ENCODE measurements at regions not wholly inside any gene's neighbourhood (a gene's known extent, or its start where the extent isn't known, plus 50 kb on each side); places are given as distances from the start of the nearest gene placed in this dataset.
"Not testable (repeated sequence)": the region's sequence is repeated elsewhere in the genome, so short reads cannot be mapped to it uniquely, and the experiment has no call there.

DNA sequence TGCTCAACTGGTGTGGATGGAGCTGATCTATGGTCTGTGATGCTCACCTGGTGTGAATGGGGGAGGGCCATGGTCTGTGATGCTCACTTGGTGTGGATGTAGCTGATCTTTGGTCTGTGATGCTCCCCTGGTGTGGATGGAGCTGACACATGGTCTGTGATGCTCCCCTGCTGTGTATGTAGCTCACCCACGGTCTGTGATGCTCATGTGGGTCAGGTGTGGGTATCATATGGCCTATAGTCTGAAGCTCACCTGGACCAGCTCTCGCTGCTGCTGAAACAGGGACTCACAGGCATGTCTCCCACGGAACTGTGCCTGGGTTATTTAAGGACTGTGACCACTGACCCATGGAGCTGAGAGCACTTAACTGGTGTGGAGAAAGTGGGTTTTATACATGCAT is 109.7 kb downstream of the CRLF2 start:
- no peak for DNase-seq

DNA sequence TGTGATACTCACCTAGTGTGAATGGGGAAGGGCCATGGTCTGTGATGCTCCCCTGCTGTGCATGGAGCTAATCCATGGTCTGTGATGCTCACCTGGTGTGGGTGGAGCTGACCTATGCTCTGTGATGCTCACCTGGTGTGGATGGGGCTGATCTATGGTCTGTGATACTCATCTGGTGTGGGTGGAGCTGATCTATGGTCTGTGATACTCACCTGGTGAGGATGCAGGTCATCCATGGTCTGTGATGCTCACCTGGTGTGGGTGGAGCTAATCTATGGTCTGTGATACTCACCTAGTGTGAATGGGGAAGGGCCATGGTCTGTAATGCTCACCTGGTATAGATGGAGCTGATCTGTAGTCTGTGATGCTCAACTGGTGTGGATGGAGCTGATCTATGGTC is 110.2 kb downstream of the CRLF2 start:
- not testable (repeated sequence) for DNase-seq

DNA sequence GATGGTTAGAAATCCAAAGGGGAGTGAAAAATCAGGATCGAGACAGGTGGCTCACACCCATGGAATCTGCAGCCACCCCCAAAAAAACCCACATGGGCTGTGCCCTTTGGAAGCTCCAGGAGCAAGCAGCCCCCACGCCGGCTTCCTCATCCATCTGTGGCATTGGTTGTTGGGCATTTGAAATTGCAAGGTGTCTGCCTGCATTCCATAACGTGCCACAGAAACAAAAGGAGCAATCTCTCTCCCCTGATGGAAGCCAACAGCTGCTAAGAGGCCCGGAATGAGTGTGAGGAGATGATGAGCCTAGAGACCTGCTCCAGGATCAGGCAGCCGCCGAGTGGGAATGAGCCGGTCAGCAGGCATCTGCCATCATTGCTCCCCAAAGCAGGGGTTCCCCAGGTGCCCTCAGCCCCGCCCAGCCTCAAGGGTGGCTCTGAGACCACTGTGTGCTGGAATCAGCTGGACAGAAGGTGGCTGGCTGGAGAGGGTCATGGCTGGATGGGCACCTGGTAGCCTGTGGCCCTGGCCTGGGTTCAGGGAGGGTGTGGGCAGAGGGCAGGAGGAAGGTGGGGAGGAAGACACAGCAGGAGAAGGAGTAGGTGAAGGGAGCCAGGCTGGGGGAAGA is 113.2 kb downstream of the CRLF2 start:
- no peak for DNase-seq

DNA sequence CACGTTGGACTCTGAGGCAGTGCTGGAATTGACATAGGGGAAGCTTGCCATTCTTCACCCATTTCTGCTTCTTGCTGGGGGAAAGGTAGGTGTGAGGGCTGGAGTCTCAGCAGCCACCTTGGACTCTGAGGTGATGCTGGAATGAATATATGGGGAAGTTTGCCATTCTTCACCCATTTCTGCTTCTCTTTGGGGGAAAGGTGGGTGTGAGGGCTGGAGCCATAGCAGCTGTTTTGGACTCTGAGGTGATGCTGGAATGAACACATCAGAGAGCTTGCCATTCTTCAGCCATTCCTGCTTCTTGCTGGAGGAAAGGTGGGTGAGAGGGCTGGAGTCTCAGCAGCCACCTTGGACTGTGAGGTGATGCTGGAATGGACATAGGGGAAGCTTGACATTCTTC is 115.1 kb downstream of the CRLF2 start:
- no peak for DNase-seq

DNA sequence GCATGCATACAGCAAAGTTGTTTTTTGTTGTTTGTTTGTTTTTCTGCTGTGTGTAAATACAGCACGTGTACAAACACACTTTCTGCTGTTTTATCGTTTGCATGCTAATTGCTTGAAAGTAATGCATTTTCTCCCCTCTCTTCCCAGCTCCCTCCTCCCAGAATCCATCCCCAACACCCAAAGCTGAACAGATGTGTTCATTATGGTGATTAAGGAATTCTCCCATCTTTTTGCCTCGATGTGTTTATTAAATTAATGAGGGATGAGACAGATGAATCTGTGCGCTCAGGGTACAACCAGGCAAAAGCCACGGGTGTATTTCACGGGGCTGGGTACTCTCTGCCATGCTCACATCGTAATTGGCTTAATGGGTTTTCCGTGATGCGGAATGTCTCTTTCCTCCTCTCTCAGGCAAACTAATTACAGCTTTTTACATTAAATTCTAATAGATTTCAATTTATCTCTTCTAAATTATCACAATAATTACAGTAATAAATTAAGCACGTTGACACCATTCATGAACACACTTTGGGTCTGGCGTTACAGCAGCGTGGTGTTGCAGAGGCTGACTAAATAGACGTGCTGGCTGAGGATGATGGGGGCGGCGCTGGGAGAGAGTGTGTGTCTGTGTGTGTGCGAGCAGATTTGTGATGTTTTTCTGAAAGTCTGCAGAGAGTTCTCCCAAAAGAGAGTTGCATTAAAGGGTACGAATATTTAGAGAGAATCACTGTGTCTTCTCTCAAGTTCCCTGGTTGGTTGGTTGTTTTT is 117.7 kb downstream of the CRLF2 start:
- no peak for DNase-seq

DNA sequence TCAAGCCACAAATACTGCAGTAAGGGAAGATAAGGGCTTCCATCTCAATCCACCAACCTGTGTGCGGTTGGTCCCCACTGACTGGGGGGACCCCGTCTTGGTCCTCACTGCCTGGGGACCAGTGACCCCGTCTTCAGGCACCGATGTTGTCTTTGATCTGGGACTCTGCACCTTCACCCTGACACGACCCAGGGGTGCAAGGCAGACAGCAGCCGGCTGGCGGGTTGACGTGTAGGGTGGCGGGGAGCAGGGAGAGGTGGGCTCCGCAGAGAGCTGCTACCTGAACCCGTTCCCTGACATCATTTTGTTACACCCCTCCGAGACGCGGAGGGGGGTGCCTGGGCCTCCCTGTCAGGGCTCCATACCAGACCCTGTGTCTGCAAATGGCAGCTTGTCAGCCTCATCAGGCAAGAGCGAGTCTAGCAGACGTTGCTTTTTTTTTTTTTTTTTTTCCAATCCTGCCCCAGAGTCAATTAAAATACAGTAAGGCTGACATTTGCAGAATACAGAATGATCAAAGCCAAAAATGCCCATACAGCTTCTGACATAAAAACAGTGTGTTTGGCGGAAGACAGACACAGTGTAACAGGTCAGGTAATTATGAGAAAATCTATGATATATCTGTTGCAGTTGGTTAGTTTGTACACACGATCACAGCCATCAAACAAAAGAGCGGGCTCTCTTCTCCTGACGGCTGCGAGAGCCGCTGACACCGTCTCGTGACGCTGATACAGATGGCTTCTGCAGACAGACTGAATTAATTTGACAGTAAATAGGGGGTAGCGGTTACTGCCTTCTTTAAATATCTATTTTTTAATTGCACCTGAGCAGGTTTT is 118.6 kb downstream of the CRLF2 start:
- no peak for DNase-seq

DNA sequence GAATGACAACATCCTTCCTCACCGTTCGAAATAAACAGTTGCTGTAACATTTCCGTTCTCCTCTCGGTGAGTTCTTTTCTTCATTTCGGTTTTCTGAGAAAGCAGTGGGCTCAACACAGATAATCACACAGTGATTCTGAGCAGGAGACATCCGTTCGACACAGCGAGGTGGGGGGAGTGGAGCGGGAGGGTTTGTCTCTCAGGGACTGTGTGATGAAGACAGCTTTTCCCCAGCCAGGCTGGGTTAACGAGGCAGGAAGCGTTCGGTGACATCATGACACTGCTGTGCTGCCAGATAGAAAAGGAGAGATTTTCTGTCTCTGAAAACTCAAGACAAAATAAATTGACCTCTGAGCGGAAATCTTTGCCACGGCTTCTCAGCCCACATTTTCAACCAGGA is 119.3 kb downstream of the CRLF2 start:
- DNase-seq, result no peak

DNA sequence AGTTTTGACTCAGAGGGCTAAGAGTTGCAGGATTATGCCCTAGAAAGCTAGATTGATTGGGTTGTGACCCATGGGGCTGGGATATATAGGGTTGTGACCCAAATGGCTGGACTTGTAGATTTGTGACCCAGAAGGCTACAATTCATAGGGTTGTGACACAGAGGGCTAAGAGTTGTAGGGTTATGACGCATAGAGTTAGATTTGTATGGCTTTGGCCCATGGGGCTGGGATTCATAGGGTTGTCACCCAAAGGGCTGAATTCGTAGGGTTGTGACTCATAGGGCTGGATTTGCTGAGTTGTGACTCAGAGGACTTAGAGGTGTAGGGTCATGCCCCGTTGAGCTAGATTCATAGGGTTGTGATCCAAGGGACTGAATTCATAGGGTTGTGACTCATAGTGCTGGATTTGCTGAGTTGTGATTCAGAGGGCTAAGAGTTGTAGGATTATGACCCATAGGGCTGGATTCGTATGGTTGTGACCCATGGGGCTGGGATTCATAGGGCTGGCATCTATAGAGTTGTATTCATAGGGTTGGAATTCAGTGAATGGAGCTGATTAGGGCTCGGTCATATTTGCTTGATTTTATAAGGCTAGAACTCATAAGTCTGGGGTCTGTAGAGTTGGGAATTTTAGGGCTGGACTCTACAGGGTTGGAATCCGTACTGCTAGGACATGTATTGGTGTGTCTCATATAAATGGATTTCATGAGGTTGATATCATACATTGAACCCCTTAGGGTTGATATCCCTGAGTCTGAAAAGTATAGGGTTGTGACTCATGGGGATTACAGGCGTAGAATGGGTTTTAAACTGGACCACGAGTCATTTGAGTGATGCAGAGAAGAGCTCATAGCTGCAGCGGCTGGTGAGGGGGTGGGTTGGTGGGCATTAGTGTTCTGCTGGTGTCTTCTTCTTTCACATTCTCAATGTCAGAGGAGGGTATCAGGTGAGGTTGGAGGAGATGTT is 125.7 kb downstream of the CRLF2 start:
- no peak for DNase-seq

DNA sequence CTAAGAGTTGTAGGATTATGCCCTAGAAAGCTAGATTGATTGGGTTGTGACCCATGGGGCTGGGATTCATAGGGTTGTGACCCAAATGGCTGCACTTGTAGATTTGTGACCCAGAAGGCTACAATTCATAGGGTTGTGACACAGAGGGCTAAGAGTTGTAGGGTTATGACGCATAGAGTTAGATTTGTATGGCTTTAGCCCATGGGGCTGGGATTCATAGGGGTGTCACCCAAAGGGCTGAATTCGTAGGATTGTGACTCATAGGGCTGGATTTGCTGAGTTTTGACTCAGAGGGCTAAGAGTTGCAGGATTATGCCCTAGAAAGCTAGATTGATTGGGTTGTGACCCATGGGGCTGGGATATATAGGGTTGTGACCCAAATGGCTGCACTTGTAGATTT is 126.6 kb downstream of the CRLF2 start:
- not testable (repeated sequence) for DNase-seq

DNA sequence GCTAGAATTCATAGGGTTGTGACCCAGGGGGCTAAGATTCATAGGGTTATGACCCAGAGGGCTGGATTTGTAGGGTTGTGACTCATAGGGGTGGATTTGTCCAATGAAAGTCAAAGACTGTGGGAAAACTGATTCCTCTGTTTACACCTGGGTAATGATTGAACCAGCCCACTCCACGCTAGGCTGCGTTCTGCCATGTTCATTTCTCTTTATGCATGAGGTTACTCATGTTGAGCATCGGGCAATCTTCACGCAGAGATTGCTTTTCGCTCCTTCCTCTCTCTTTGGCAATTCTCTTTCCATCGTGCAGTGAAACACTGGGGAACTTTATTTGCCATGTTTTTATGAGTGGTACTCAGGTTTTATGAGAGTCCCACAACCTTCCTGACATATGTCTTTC is 127.8 kb downstream of the CRLF2 start:
- no peak for DNase-seq

DNA sequence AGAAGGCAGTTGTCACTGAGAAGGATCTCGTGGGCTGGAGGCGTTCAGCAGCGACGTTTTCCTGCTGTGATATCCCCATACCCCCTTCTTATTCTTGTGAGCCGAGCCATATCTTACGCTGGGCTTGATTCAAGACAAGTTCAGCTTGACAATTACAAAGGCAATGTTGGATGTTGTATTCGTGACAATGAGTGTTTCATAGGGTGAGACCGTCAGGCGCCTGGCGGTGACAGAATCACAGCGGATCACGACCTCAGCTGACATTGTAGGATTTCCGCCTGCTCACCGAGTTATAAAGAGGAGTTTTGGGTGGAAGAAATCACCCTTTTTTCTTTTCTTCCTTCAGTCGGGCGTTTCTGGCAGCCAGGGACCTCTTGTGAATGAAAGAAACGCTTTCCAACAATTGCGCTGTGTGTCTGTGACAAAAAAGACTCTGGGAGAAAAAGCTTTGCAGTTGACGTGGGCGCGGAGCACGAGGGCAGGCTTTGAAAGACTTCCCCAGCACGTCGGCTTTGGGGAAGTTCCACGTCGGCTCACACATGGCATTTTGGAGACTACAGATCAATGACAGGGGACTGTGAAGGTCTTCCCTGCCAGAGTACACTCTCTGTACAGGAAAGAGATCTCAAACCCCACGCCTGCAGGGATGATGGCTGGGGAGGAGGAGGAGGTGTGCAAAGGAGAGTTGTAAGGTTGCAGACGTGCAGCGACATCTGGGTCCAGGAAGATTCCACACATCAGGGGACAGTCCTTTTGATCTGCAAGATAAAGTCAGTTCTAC is 135.4 kb downstream of the CRLF2 start:
- no peak for DNase-seq

DNA sequence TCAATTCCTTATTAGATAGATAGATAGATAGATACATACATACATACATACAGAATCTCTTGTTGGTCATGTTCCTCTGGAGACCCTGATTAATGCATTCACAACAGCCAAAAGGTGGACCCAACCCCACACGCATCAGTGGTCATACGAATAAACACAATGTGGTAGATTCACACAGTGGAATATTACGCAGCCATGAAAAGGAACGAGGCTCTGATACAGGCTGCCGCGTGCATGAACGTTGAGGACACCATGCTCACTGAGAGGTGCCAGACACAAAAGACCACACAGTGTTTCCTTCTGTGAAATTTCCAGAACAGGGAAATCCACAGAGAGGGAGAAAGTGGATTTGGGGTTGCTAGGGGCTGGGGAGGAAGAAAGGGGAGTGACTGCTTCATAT is 136.7 kb downstream of the CRLF2 start:
- no peak for DNase-seq

DNA sequence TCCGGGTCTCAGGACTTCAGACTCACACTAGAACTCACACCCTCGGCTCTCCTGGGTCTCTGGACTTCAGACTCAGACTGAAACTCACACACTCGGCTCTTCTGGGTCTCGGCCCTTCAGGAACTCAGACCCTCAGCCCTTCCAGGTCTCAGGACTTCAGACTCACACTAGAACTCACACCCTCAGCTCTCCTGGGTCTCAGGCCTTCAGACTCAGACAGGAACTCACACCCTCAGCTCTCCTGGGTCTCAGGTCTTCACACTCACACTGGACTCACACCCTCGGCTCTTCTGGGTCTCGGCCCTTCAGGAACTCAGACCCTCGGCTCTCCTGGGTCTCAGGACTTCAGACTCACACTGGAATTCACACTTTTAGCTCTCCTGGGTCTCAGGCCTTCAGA is 137.3 kb downstream of the CRLF2 start:
- DNase-seq, result no peak

DNA sequence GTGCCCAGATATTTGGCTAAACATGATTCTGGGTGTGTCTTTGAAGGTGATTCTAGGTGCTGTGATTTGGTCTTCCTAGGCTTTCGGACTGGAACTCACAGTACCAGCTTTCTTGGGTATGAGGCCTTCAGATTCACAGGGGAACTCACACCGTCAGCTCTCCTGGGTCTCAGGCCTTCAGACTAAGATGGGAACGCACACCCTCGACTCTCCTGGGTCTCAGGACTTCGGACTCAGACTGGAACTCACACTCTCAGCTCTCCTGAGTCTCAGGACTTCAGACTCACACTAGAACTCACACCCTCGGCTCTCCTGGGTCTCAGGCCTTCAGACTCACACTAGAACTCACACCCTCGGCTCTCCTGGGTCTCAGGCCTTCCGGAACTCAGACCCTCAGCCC is 137.7 kb downstream of the CRLF2 start:
- no peak for DNase-seq

DNA sequence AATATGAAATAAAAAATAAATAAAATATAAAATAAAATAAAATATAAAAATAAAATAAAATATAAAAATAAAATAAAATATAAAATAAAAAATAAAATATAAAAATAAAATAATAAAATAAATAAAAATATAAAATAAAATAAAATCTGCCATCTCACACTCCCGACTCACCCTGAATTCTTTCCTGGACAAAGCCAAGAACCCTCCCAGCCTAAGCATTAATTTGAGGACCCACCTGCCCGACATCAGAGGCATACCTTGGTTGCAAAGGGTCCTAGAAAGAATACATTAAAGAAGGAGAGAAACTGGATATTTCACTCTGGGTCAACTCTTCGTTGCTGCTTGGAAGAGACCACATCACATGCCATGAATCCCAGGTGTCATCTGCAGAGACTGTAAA is 138.3 kb downstream of the CRLF2 start:
- no peak for DNase-seq

DNA sequence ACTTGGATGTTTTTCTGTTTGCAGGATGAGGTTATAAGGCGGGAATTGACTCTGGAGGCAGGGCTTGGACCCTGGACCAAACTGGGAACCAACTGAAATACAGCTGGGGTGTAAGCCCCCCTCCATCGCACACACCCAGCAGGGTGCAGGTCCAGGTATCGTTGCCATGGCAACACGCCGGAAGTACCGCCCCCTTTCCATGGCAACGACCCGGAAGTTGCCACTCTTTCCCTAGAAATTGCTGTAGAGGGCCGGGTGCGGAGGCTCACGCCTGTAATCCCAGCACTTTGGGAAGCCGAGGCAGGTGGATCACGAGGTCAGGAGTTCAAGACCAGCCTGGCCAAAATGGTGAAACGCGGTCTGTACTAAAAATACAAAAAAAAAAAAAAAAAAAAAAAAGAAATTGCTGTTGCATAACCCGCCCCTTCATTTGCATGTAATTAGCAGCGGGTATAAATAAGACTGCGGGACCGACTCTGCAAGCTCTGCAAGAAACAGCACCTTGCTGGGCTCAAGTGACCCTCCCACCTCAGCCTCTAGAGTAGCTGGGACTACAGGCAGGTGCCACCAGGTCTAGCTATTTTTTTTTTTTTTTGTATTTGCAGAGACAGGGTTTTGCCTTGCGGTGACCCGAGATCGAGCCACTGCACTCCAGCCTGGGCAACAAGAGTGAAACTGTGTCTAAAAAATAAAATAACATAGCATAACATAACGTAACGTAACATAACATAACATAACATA is 139.6 kb downstream of the CRLF2 start:
- no peak for DNase-seq

DNA sequence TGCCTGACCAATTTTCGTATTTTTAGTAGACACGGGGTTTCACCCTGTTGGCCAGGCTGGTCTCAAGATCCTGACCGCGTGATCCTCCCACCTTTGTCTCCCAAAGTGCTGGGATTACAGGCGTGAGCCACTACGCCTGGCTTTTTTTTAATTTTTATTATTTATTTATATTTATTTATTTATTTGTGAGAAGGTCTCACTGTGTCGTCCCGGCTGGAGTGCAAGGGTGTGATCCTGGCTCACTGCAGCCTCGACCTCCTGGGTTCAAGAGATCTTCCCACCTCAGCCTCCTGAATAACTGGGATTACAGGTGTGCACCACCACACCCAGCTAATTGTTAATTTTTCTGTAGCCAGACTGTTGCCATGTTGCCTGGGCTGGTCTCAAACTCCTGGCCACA is 141.1 kb downstream of the CRLF2 start:
- DNase-seq, result no peak

DNA sequence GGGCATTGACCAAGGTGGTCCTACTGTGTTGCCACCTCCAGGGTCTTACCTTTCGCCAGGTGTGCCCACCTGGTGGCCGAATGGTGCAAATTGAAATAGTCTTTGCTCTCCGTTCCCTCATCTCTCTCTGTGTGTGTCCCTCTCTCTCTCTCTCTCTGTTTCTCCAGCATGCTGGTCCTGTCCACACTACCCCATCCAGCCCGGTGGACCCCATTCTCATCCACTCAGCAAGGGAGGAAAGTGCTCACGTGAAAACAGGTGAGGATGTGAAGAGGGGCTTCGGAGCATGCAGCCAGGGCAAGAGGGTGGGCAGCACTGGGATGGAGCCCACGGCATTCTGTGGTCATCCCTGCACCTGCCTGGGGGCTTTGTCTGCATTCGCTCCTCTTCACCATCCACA is 150.1 kb downstream of the CRLF2 start:
- no peak for DNase-seq

DNA sequence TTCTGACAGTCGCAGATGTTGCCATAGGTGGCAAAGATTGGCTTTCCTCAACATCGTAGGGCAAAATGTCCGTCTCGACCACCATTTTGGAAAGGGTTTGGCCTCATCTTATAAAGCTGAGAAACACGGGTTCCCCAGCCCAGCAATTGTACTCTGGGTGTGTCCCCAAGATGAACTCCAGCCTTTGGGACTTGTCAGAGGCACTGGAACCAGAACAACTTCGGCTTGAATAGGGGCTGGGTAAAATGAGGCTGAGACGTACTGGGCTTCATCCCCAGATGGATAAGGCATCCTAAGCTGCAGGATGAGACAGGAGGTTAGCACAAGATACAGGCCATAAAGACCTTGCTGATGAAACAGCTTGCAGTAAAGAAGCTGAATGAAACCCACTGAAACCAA is 151.9 kb downstream of the CRLF2 start:
- no peak for DNase-seq

Measured in right lung (tissue), 2 donors.